Left lung (tissue), 4 donors: ENCODE measurements at regions not wholly inside any gene's neighbourhood (a gene's known extent, or its start where the extent isn't known, plus 50 kb on each side); places are given as distances from the start of the nearest gene placed in this dataset.

Experiments used
- ATAC-seq: fragments of 200-7000 bp; cut with Tn5 transposase; one replicate; pipeline ENCODE4 v1.9.1; 2020; ENCODE audit warnings: moderate library complexity
- DNase-seq, 4 donors: peaks; one replicate each; pipeline ENCODE4 v3.0.0-alpha.2; 2013 to 2020
- H3K27ac ChIP-seq, 2 donors: fragments of 200-600 bp; sonication (generic) in 1 of 2; one replicate each; pipeline versions ENCODE4 v1.5.0 to v1.8.0; 2020 to 2021
- H3K27me3 ChIP-seq, 2 donors: fragments of 200-600 bp; sonication (generic) in 1 of 2; one replicate each; pipeline versions ENCODE4 v1.5.0 to v1.8.0; 2020 to 2021
- H3K36me3 ChIP-seq, 2 donors: fragments of 200-600 bp; sonication (generic) in 1 of 2; one replicate each; pipeline versions ENCODE4 v1.5.0 to v1.8.0; 2020 to 2021
- H3K4me1 ChIP-seq, 2 donors: fragments of 200-600 bp; one replicate each; pipeline ENCODE4 v1.8.0; 2021
- H3K4me3 ChIP-seq, 2 donors: fragments of 200-600 bp; sonication (generic) in 1 of 2; one replicate each; pipeline versions ENCODE4 v1.5.0 to v1.8.0; 2020 to 2021; ENCODE audit warnings: mild to moderate bottlenecking in 1 of 2
- H3K9me3 ChIP-seq, 2 donors: fragments of 200-600 bp; sonication (generic) in 1 of 2; one replicate each; pipeline versions ENCODE4 v1.5.0 to v1.8.0; 2020 to 2021
- intact Hi-C, 2 donors: fragments of 100-400 bp; cut with DNase I; formaldehyde crosslinking; loops; one replicate each; pipeline versions ENCODE4 v1.11.2 to v1.14.2; 2022
- TF ChIP-seq, protein P1 (sequence below), 2 donors: fragments of 200-600 bp; sonication (generic) in 1 of 2; IDR thresholded peaks; one replicate each; pipeline versions ENCODE4 v1.5.0 to v1.8.0; 2021; ENCODE audit warnings: antibody characterized with exemption in 2 of 2
- donor health status: DM: no; HTN: yes; CAD: no.
- donor health status: DM: no; HTN: no; CAD: no.

DNA sequence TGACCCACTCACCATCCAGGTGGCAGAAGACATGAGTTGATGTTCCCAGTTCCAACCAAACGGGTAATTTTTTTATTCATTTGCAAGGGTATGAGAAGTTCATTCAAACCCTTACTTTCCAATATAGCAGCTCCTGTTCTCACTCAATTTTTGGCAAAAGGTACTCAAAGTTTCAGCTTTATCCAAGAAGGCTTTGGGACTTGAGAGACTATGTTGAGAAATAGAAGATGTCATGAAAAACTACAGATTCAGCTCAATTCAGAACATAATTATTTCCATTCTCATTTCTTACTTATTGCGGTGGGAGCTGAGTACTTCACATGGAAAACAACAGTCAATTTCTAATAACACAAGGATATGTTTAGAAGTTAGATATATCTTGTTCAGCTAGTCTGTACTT lies 162.3 kb downstream of the FNDC1 start:
- TF ChIP-seq, protein P1, sequence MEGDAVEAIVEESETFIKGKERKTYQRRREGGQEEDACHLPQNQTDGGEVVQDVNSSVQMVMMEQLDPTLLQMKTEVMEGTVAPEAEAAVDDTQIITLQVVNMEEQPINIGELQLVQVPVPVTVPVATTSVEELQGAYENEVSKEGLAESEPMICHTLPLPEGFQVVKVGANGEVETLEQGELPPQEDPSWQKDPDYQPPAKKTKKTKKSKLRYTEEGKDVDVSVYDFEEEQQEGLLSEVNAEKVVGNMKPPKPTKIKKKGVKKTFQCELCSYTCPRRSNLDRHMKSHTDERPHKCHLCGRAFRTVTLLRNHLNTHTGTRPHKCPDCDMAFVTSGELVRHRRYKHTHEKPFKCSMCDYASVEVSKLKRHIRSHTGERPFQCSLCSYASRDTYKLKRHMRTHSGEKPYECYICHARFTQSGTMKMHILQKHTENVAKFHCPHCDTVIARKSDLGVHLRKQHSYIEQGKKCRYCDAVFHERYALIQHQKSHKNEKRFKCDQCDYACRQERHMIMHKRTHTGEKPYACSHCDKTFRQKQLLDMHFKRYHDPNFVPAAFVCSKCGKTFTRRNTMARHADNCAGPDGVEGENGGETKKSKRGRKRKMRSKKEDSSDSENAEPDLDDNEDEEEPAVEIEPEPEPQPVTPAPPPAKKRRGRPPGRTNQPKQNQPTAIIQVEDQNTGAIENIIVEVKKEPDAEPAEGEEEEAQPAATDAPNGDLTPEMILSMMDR (IDR thresholded peaks at IDR 0.05): no peak

DNA sequence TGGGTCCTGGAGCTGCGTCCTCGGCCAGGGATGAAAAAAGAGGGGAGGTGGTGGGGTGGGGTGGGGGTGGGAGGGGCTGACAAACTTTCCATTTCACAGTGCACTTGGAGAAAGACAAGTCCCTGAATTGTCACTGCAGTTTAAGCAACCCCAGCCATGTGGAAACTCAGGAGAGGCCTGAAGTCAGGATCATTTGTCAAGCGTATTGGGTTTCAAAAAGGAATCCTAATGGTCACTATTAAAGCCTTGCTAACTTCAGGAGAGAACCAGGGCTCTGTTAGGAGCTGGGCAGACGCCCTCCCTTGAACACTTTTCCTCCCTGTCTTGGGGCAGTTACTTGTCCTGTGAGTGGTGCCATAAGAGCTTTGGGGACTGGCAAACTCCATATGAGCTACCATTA lies 159.9 kb downstream of the FNDC1 start:
- Histone ChIP-seq H3K36me3 (no peaks in the 10 kb centered on the region), H3K9me3 (peaks cover 0 to 14% of the 10 kb centered on the region in 2 donors), H3K27me3 (no peaks in the 10 kb centered on the region), H3K27ac (no peak overlapping the region), H3K4me3 (no peak overlapping the region), H3K4me1 (no peaks in the 10 kb centered on the region)
- intact Hi-C loops: no loop called here
- TF ChIP-seq, protein P1 (IDR thresholded peaks at IDR 0.05): no peak
- ATAC-seq (no peak), DNase-seq (no peak)

More for the DNA sequence above, 162.3 kb downstream of the FNDC1 start:
- Histone ChIP-seq H3K9me3 (peaks cover 0 to 17% of the 10 kb centered on the region in 2 donors), H3K4me3 (no peak overlapping the region), H3K27me3 (no peaks in the 10 kb centered on the region), H3K36me3 (no peaks in the 10 kb centered on the region), H3K4me1 (no peaks in the 10 kb centered on the region), H3K27ac (no peak overlapping the region)
- DNase-seq (no peak), ATAC-seq (no peak)
- intact Hi-C loops: no loop called here

DNA sequence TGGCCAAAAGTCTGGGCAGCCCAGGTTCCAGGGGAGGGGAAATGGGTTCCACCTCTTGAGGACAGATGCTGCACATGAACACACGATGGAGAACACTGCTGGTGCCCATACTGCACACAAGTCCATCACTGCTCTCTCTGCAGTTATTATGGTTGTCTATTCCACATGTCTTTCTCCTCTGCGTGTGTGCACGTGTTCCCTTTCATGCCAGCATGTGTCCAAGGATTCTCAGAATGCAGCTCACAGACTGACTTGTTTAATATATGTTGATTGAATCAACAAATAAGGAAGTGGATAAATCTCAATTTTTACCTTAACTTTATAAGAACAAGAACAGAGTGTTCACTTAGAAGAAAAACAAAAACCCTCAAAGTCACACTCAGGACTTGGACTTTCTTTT lies 158.9 kb downstream of the FNDC1 start:
- no peaks in the 10 kb centered on the region for H3K36me3 ChIP-seq
- no peaks in the 10 kb centered on the region for H3K4me1 ChIP-seq
- intact Hi-C loops: no loop called here
- DNase-seq (no peak), ATAC-seq (no peak)
- peaks cover 0 to 4% of the 10 kb centered on the region in 2 donors for H3K9me3 ChIP-seq
- no peak overlapping the region for H3K27ac ChIP-seq
- H3K4me3 ChIP-seq: no peak overlapping the region
- TF ChIP-seq, protein P1 (IDR thresholded peaks at IDR 0.05): no peak
- no peaks in the 10 kb centered on the region for H3K27me3 ChIP-seq

DNA sequence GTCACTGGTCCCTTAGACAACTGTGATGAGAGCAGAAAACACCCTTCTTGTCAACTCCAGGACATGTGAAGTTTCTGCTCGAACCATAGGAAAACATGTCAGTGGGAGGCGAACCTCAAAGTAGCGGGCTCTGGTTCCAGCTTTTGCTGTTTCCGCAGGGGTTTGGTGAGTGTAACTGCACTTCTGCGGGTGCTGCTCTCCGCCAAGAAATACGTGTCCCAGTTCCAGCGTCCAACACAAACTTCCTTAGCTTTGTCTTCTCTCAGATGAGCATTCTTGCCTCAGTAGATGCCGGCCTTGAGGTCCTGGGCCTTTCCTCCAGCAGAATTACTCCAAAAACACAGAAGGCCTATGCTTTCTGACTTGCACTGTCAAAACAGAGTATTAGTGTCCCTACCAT lies 156.3 kb downstream of the FNDC1 start:
- Histone ChIP-seq H3K36me3 (no peaks in the 10 kb centered on the region), H3K9me3 (no peaks in the 10 kb centered on the region), H3K4me3 (no peak overlapping the region), H3K27me3 (no peaks in the 10 kb centered on the region), H3K27ac (no peak overlapping the region), H3K4me1 (no peaks in the 10 kb centered on the region)
- ATAC-seq (no peak), DNase-seq (no peak)
- TF ChIP-seq, protein P1 (IDR thresholded peaks at IDR 0.05): no peak
- intact Hi-C loops: no loop called here

DNA sequence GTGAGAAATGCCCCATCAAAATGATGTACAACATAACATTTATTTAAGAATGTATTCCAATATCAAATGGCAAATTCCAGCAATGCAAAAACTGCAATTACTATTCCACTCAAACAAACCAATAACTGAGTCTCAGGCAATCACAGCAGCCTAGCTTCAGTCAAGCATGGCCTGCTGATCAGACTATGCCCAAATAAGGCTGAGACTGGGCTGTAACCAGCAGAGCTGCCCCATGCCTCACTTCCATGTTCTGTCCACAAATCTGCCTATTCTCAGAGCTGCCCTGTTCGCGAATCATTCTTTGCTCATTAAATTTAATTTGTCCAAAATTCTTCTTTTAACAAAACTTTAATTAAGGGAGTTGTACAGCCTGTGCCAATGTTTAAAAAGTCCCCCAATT lies 155.4 kb downstream of the FNDC1 start:
- Histone ChIP-seq H3K27ac (no peak overlapping the region), H3K4me1 (no peaks in the 10 kb centered on the region), H3K36me3 (no peaks in the 10 kb centered on the region), H3K9me3 (no peaks in the 10 kb centered on the region), H3K4me3 (no peak overlapping the region), H3K27me3 (no peaks in the 10 kb centered on the region)
- intact Hi-C loops: no loop called here
- ATAC-seq: no peak
- no peak for DNase-seq
- TF ChIP-seq, protein P1 (IDR thresholded peaks at IDR 0.05): no peak
